Activated T-cell treated with anti-CD3 and anti-CD28 coated beads, Interleukin-2, amount 50 U/mL, for 24 hours (primary cell): ENCODE measurements at regions not wholly inside any gene's neighbourhood (a gene's known extent, or its start where the extent isn't known, plus 50 kb on each side); places are given as distances from the start of the nearest gene placed in this dataset.

ENCODE experiments used
- DNase-seq: peaks from one replicate; pipeline ENCODE4 v3.0.0-alpha.2; 2020
- H3K27ac Mint-ChIP-seq: 2 replicates; pipeline ENCODE4 v1.8.0; 2020; ENCODE audit warnings: mild to moderate bottlenecking, mixed read lengths
- H3K27me3 Mint-ChIP-seq: 2 replicates; pipeline ENCODE4 v1.8.0; 2020; ENCODE audit warnings: mixed read lengths
- H3K36me3 Mint-ChIP-seq: 2 replicates; pipeline ENCODE4 v1.8.0; 2020; ENCODE audit warnings: low read depth, mixed read lengths
- H3K4me1 Mint-ChIP-seq: 2 replicates; pipeline ENCODE4 v1.8.0; 2020; ENCODE audit warnings: low read depth, mixed read lengths
- H3K4me3 Mint-ChIP-seq: 2 replicates; pipeline ENCODE4 v1.8.0; 2020; ENCODE audit warnings: mild to moderate bottlenecking, moderate library complexity, mixed read lengths
- H3K9me3 Mint-ChIP-seq: 2 replicates; pipeline ENCODE4 v1.8.0; 2020; ENCODE audit warnings: mixed read lengths

GRCh38 chr13:73879346-73880015 is 254.7 kb downstream of the KLF12 start:
- H3K4me3 Mint-ChIP-seq: no peak overlapping the region
- H3K27me3 Mint-ChIP-seq: no peaks in the 10 kb centered on the region
- peaks cover 42% of the 10 kb centered on the region for H3K4me1 Mint-ChIP-seq
- peak overlapping the region; percentile 31 for H3K27ac Mint-ChIP-seq
- no peak for DNase-seq
- peaks cover 28% of the 10 kb centered on the region for H3K36me3 Mint-ChIP-seq
- H3K9me3 Mint-ChIP-seq: peaks cover 3% of the 10 kb centered on the region

GRCh38 chr13:73877399-73877798 is 256.8 kb downstream of the KLF12 start:
- no peak overlapping the region for H3K4me3 Mint-ChIP-seq
- no peak for DNase-seq
- peaks cover 3% of the 10 kb centered on the region for H3K9me3 Mint-ChIP-seq
- H3K4me1 Mint-ChIP-seq: peaks cover 51% of the 10 kb centered on the region
- no peaks in the 10 kb centered on the region for H3K27me3 Mint-ChIP-seq
- H3K27ac Mint-ChIP-seq: no peak overlapping the region
- peaks cover 28% of the 10 kb centered on the region for H3K36me3 Mint-ChIP-seq

GRCh38 chr13:73876323-73876722 is 257.9 kb downstream of the KLF12 start:
- H3K9me3 Mint-ChIP-seq: peaks cover 3% of the 10 kb centered on the region
- H3K36me3 Mint-ChIP-seq: peaks cover 28% of the 10 kb centered on the region
- no peak overlapping the region for H3K4me3 Mint-ChIP-seq
- no peak for DNase-seq
- peaks cover 54% of the 10 kb centered on the region for H3K4me1 Mint-ChIP-seq
- no peak overlapping the region for H3K27ac Mint-ChIP-seq
- H3K27me3 Mint-ChIP-seq: no peaks in the 10 kb centered on the region

GRCh38 chr13:73873940-73874830 is 260.0 kb downstream of the KLF12 start:
- Mint-ChIP-seq H3K9me3 (peaks cover 3% of the 10 kb centered on the region), H3K4me3 (no peak overlapping the region), H3K36me3 (peaks cover 22% of the 10 kb centered on the region), H3K4me1 (peaks cover 58% of the 10 kb centered on the region), H3K27me3 (no peaks in the 10 kb centered on the region), H3K27ac (no peak overlapping the region)
- no peak for DNase-seq

- DNase-seq: no peak
- Mint-ChIP-seq H3K4me1 (peaks cover 55% of the 10 kb centered on the region), H3K27ac (no peak overlapping the region), H3K27me3 (no peaks in the 10 kb centered on the region), H3K4me3 (no peak overlapping the region), H3K36me3 (peaks cover 6% of the 10 kb centered on the region), H3K9me3 (no peaks in the 10 kb centered on the region)
Measured at GRCh38 chr13:73872397-73872796, 261.8 kb downstream of the KLF12 start.

GRCh38 chr13:73870970-73871935 is 263.0 kb downstream of the KLF12 start:
- Mint-ChIP-seq H3K36me3 (peaks cover 1% of the 10 kb centered on the region), H3K9me3 (no peaks in the 10 kb centered on the region), H3K27me3 (no peaks in the 10 kb centered on the region), H3K4me3 (no peak overlapping the region), H3K4me1 (peaks cover 61% of the 10 kb centered on the region), H3K27ac (peak overlapping the region; percentile 8)
- DNase-seq: no peak

GRCh38 chr13:73870036-73870741 is 264.0 kb downstream of the KLF12 start:
- DNase-seq: no peak
- Mint-ChIP-seq H3K9me3 (no peaks in the 10 kb centered on the region), H3K4me1 (peaks cover 65% of the 10 kb centered on the region), H3K27me3 (no peaks in the 10 kb centered on the region), H3K4me3 (no peak overlapping the region), H3K27ac (no peak overlapping the region), H3K36me3 (peaks cover 1% of the 10 kb centered on the region)

- peaks cover 55% of the 10 kb centered on the region for H3K4me1 Mint-ChIP-seq
Measured at GRCh38 chr13:73865027-73865426, 269.2 kb downstream of the KLF12 start.

GRCh38 chr13:73861136-73861535 is 273.1 kb downstream of the KLF12 start:
- Mint-ChIP-seq H3K27ac (peak overlapping the region; percentile 60), H3K4me1 (peaks cover 54% of the 10 kb centered on the region), H3K4me3 (no peak overlapping the region), H3K9me3 (no peaks in the 10 kb centered on the region), H3K27me3 (no peaks in the 10 kb centered on the region), H3K36me3 (peaks cover 9% of the 10 kb centered on the region)
- DNase-seq: no peak

More at GRCh38 chr13:73865027-73865426, 269.2 kb downstream of the KLF12 start:
- no peak overlapping the region for H3K4me3 Mint-ChIP-seq
- H3K27me3 Mint-ChIP-seq: no peaks in the 10 kb centered on the region
- H3K9me3 Mint-ChIP-seq: no peaks in the 10 kb centered on the region
- H3K36me3 Mint-ChIP-seq: peaks cover 3% of the 10 kb centered on the region
- H3K27ac Mint-ChIP-seq: no peak overlapping the region
- no peak for DNase-seq

- no peak for DNase-seq
- Mint-ChIP-seq H3K27ac (peak overlapping the region; percentile 53), H3K27me3 (no peaks in the 10 kb centered on the region), H3K36me3 (peaks cover 14% of the 10 kb centered on the region), H3K4me3 (peak overlapping the region; percentile 44), H3K4me1 (peaks cover 47% of the 10 kb centered on the region), H3K9me3 (no peaks in the 10 kb centered on the region)
Measured at GRCh38 chr13:73860501-73860900, 273.7 kb downstream of the KLF12 start.

GRCh38 chr13:73859841-73860240 is 274.4 kb downstream of the KLF12 start:
- H3K36me3 Mint-ChIP-seq: peaks cover 19% of the 10 kb centered on the region
- no peaks in the 10 kb centered on the region for H3K9me3 Mint-ChIP-seq
- DNase-seq: no peak
- no peaks in the 10 kb centered on the region for H3K27me3 Mint-ChIP-seq
- H3K4me3 Mint-ChIP-seq: peak overlapping the region; percentile 44
- H3K27ac Mint-ChIP-seq: peak overlapping the region; percentile 57
- H3K4me1 Mint-ChIP-seq: peaks cover 42% of the 10 kb centered on the region

- Mint-ChIP-seq H3K4me1 (peaks cover 32% of the 10 kb centered on the region), H3K9me3 (no peaks in the 10 kb centered on the region)
Measured at GRCh38 chr13:73857106-73857505, 277.1 kb downstream of the KLF12 start.

GRCh38 chr13:73851104-73851503 is 283.1 kb downstream of the KLF12 start:
- Mint-ChIP-seq H3K36me3 (peaks cover 22% of the 10 kb centered on the region), H3K9me3 (no peaks in the 10 kb centered on the region), H3K27ac (no peak overlapping the region), H3K27me3 (no peaks in the 10 kb centered on the region), H3K4me3 (no peak overlapping the region), H3K4me1 (peaks cover 34% of the 10 kb centered on the region)
- no peak for DNase-seq

More at GRCh38 chr13:73857106-73857505, 277.1 kb downstream of the KLF12 start:
- no peak for DNase-seq
- H3K4me3 Mint-ChIP-seq: no peak overlapping the region
- H3K27ac Mint-ChIP-seq: no peak overlapping the region
- H3K27me3 Mint-ChIP-seq: no peaks in the 10 kb centered on the region
- peaks cover 26% of the 10 kb centered on the region for H3K36me3 Mint-ChIP-seq
